Osteoblast (primary cell): ENCODE measurements at regions not wholly inside any gene's neighbourhood (a gene's known extent, or its start where the extent isn't known, plus 50 kb on each side); places are given as distances from the start of the nearest gene placed in this dataset.

Experiments used
- DNase-seq: peaks from one replicate; pipeline ENCODE4 v3.0.0; 2011; ENCODE audit warnings: low spot score, mixed read lengths; ENCODE audit not compliant: insufficient read length; ENCODE audit errors: missing footprints
- H2AFZ ChIP-seq: 2 replicates; pipeline ENCODE4 v1.6.0; 2011; ENCODE audit warnings: mild to moderate bottlenecking, low read length
- H3K27ac ChIP-seq: 2 replicates; pipeline ENCODE4 v1.5.1; 2011; ENCODE audit warnings: mild to moderate bottlenecking, low read depth, low read length, moderate library complexity
- H3K27me3 ChIP-seq: 2 replicates; pipeline ENCODE4 v1.6.0; 2012; ENCODE audit warnings: mild to moderate bottlenecking, control low read depth, inconsistent platforms, low read length, moderate library complexity; ENCODE audit not compliant: insufficient read depth
- H3K36me3 ChIP-seq: 2 replicates; pipeline ENCODE4 v1.5.1; 2011; ENCODE audit warnings: mild to moderate bottlenecking, low read length, control low read depth, moderate library complexity; ENCODE audit not compliant: insufficient read depth
- H3K4me1 ChIP-seq: 2 replicates; pipeline ENCODE4 v1.5.1; 2011; ENCODE audit warnings: mild to moderate bottlenecking, low read length, control low read depth, moderate library complexity; ENCODE audit not compliant: insufficient read depth
- H3K4me2 ChIP-seq: 2 replicates; pipeline ENCODE4 v1.6.0; 2011; ENCODE audit warnings: mild to moderate bottlenecking, low read length; ENCODE audit not compliant: insufficient read depth
- H3K4me3 ChIP-seq: fragments of 200-600 bp; sonication (generic); 3 replicates; pipeline ENCODE4 v1.5.1; 2012; ENCODE audit warnings: mild to moderate bottlenecking, low read length, inconsistent platforms; ENCODE audit not compliant: insufficient read depth
- H3K79me2 ChIP-seq: 2 replicates; pipeline ENCODE4 v1.6.0; 2012; ENCODE audit warnings: mild to moderate bottlenecking, low read length, control low read depth, inconsistent platforms; ENCODE audit not compliant: insufficient read depth
- H3K9me3 ChIP-seq: 2 replicates; pipeline ENCODE4 v1.5.1; 2011; ENCODE audit warnings: low read depth, low read length, control low read depth
- H4K20me1 ChIP-seq: 2 replicates; pipeline ENCODE4 v1.6.0; 2012; ENCODE audit warnings: mild to moderate bottlenecking, low read length, control low read depth; ENCODE audit not compliant: insufficient read depth
- TF ChIP-seq, protein P1 (sequence below): IDR thresholded peaks from 2 replicates; pipeline ENCODE4 v1.5.1; 2011; ENCODE audit warnings: mild to moderate bottlenecking, low read depth, low read length, moderate library complexity; ENCODE audit errors: extremely low read depth

DNA sequence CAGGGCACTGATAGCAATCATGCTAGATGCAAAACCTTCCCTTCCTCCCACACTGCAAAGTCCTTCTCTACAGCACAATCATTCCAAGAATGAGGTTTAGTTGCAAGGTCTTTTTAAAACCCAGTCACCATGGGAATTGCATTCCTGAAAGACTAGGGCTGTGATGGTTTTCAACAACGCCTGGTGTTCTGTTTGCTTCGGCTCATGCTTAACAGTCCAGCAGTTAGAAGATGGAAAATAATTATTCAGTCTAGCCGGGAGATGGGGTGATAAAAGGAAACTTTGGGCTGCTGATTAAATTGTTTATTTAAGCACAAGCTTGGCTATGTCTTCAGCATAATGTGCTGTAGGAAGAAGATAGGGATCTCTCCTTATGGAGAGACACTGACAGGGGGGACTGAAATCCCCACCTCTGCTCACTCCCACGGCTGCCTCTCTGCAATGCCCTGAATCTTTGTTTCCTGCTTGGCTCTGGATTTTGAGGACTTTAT, 211.4 kb downstream of the MID1IP1 start:
- Histone ChIP-seq H3K4me3 (no peak overlapping the region), H2AFZ (no peak overlapping the region), H4K20me1 (no peaks in the 10 kb centered on the region), H3K36me3 (no peaks in the 10 kb centered on the region), H3K4me1 (peaks cover 21% of the 10 kb centered on the region), H3K79me2 (no peaks in the 10 kb centered on the region), H3K4me2 (peak overlapping the region; percentile 37), H3K27me3 (no peaks in the 10 kb centered on the region), H3K9me3 (no peaks in the 10 kb centered on the region), H3K27ac (no peak overlapping the region)
- TF ChIP-seq, protein P1, sequence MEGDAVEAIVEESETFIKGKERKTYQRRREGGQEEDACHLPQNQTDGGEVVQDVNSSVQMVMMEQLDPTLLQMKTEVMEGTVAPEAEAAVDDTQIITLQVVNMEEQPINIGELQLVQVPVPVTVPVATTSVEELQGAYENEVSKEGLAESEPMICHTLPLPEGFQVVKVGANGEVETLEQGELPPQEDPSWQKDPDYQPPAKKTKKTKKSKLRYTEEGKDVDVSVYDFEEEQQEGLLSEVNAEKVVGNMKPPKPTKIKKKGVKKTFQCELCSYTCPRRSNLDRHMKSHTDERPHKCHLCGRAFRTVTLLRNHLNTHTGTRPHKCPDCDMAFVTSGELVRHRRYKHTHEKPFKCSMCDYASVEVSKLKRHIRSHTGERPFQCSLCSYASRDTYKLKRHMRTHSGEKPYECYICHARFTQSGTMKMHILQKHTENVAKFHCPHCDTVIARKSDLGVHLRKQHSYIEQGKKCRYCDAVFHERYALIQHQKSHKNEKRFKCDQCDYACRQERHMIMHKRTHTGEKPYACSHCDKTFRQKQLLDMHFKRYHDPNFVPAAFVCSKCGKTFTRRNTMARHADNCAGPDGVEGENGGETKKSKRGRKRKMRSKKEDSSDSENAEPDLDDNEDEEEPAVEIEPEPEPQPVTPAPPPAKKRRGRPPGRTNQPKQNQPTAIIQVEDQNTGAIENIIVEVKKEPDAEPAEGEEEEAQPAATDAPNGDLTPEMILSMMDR, result no peak
- DNase-seq, result no peak

DNA sequence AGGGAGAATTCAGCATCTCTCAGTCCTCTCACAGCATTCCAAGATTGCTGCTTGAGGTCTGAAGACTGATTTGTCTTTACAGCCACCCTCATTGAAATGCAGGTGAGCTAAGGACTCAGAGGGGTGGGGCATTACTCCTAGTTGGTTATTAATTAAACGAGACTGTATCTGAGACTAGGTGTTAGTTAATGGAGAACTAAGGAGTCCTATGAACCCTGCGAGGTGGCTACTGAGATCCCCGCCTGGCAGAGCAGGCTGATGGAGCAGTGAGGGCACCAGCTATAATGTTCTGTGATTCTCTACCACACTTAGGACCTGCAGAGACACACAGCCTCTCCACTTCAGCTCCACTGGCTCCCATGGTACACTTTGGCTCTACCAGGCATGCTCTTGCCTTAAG, 215.3 kb downstream of the MID1IP1 start:
- Histone ChIP-seq H3K79me2 (no peaks in the 10 kb centered on the region), H3K27me3 (peaks cover 3% of the 10 kb centered on the region), H3K36me3 (no peaks in the 10 kb centered on the region), H2AFZ (no peak overlapping the region), H3K27ac (no peak overlapping the region), H3K4me2 (no peak overlapping the region), H3K9me3 (no peaks in the 10 kb centered on the region), H4K20me1 (no peaks in the 10 kb centered on the region), H3K4me1 (peaks cover 19% of the 10 kb centered on the region), H3K4me3 (no peak overlapping the region)
- DNase-seq, result no peak
- TF ChIP-seq, protein P1, result no peak

DNA sequence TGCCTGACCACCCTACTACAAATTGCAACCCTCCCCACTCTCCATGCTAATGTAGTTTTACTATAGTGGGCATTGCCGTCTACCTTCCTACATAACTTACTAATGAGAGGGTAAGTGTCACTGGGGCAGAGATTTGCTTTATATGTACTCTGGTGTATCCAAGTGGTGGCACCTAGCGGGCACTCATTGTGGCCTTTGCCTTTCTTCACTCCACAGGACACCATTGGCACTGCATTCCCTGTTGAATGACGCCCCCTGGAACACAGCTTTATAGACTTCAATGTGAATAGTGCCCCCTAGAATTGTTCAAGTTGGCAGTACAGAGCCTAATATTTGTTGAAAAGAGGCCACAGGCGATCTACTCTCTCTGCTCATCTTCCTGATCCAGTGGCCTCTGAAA, 215.8 kb downstream of the MID1IP1 start:
- H3K36me3 ChIP-seq, result no peaks in the 10 kb centered on the region
- no peaks in the 10 kb centered on the region for H3K79me2 ChIP-seq
- DNase-seq, result no peak
- no peak overlapping the region for H3K4me3 ChIP-seq
- peaks cover 5% of the 10 kb centered on the region for H3K27me3 ChIP-seq
- peaks cover 13% of the 10 kb centered on the region for H3K4me1 ChIP-seq
- TF ChIP-seq, protein P1, result no peak
- no peaks in the 10 kb centered on the region for H4K20me1 ChIP-seq
- H3K4me2 ChIP-seq, result no peak overlapping the region
- no peaks in the 10 kb centered on the region for H3K9me3 ChIP-seq
- H2AFZ ChIP-seq, result no peak overlapping the region
- no peak overlapping the region for H3K27ac ChIP-seq

DNA sequence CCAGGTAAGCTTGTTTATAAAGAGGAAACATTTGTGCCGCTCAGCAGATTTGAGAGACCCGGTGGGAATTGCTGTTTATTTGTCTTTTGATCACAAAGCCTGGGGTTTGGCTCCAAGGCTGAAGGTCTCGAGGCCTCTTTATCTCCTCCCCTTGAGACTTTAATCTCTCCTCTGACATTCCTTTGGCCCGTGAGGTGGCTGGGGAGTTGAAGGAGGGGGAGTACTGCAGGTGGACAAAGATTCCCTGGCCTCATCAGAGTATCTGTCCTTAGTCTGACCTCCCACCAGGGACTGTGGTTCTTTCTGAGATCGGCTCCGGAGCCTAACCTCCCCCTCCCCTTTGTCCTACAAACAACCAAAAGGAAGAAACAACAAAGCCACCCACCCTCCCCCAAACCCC, 216.5 kb downstream of the MID1IP1 start:
- no peaks in the 10 kb centered on the region for H3K36me3 ChIP-seq
- H3K27me3 ChIP-seq, result peaks cover 5% of the 10 kb centered on the region
- no peak overlapping the region for H2AFZ ChIP-seq
- H4K20me1 ChIP-seq, result no peaks in the 10 kb centered on the region
- H3K4me1 ChIP-seq, result peaks cover 12% of the 10 kb centered on the region
- DNase-seq, result no peak
- TF ChIP-seq, protein P1, result no peak
- no peak overlapping the region for H3K4me3 ChIP-seq
- H3K9me3 ChIP-seq, result no peaks in the 10 kb centered on the region
- H3K79me2 ChIP-seq, result no peaks in the 10 kb centered on the region
- H3K27ac ChIP-seq, result no peak overlapping the region
- no peak overlapping the region for H3K4me2 ChIP-seq
